ENCODE measurements at regions not wholly inside any gene's neighbourhood (a gene's known extent, or its start where the extent isn't known, plus 50 kb on each side); places are given as distances from the start of the nearest gene placed in this dataset.

DNA sequence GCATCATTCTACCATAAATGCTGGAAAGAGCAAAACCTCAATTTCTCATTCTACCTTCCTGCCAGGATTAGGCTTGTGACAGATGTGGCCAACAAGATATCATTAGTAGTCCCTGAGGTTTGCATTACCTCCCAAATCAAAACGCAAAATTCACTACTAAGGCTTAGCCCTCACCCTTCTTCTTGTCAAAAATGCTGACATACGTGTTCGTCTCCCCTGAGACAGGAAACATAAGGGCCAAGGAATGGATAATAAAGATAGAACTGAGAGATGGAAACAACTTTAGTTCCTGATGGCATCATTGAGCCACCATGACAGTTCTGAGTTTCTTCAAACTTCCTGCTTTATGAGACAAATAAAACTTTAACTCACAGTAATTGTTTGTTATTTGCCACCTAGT is 642.1 kb downstream of the NOVA1 start:
- TF ChIP-seq SP1 (IDR thresholded peaks at IDR 0.05): no peak
- no peak for TF ChIP-seq FOXK2 (IDR thresholded peaks at IDR 0.05)
- no peak for TF ChIP-seq FOXM1 (IDR thresholded peaks at IDR 0.05; ENCODE audit: borderline replicate concordance)
- TF ChIP-seq, protein P1, sequence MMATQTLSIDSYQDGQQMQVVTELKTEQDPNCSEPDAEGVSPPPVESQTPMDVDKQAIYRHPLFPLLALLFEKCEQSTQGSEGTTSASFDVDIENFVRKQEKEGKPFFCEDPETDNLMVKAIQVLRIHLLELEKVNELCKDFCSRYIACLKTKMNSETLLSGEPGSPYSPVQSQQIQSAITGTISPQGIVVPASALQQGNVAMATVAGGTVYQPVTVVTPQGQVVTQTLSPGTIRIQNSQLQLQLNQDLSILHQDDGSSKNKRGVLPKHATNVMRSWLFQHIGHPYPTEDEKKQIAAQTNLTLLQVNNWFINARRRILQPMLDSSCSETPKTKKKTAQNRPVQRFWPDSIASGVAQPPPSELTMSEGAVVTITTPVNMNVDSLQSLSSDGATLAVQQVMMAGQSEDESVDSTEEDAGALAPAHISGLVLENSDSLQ (IDR thresholded peaks at IDR 0.05): no peak
- TF ChIP-seq NFRKB (IDR thresholded peaks at IDR 0.05): no peak
- TF ChIP-seq CTBP1 (IDR thresholded peaks at IDR 0.05; ENCODE audit: borderline replicate concordance): no peak
- no peak for TF ChIP-seq BHLHE40 (IDR thresholded peaks at IDR 0.05; ENCODE audit: borderline replicate concordance)
- no peak for TF ChIP-seq LEF1 (IDR thresholded peaks at IDR 0.05; ENCODE audit: borderline replicate concordance)
- TF ChIP-seq L3MBTL2 (conservative IDR thresholded peaks at IDR 0.05): no peak
- no peak for TF ChIP-seq ZNF384 (IDR thresholded peaks at IDR 0.05)
- TF ChIP-seq SUZ12 (IDR thresholded peaks at IDR 0.05): no peak
- no peak for TF ChIP-seq FOXA1 (IDR thresholded peaks at IDR 0.05)
- TF ChIP-seq TARDBP (IDR thresholded peaks at IDR 0.05): no peak

All from HEK293T (cell line).